ENCODE measurements at regions not wholly inside any gene's neighbourhood (a gene's known extent, or its start where the extent isn't known, plus 50 kb on each side); places are given as distances from the start of the nearest gene placed in this dataset.

GRCh38 chr12:58583940-58584339, 336.4 kb downstream of the LRIG3 start:
- no peak for DNase-seq (ENCODE audit: low spot score)

DNA sequence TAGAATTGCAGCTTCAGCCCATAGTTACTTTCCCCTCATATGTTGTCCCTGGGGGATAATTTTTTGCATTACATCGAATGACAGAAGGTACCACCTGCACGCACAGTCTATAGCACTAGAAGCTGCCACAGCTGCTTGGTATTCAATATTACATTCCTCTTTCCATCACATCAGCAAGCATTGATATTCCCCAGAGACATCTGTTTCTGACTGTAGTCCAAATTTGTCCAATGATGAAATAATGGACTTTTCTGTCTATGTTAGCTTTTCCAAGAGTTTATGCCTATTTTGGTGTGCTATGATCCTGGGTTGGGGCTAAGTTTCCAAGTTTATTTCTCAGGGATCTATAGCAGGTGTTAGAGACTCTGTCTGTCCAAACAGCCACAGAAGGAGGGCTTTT, 335.4 kb downstream of the LRIG3 start:
- DNase-seq (ENCODE audit: low spot score) = no peak

GRCh38 chr12:58586762-58587161, 333.5 kb downstream of the LRIG3 start:
- no peak for DNase-seq (ENCODE audit: low spot score)

- DNase-seq (ENCODE audit: low spot score) = no peak
Observed at GRCh38 chr12:58588770-58589169, 331.5 kb downstream of the LRIG3 start.

GRCh38 chr12:58592475-58593207, 327.7 kb downstream of the LRIG3 start:
- DNase-seq (ENCODE audit: low spot score) = no peak

DNA sequence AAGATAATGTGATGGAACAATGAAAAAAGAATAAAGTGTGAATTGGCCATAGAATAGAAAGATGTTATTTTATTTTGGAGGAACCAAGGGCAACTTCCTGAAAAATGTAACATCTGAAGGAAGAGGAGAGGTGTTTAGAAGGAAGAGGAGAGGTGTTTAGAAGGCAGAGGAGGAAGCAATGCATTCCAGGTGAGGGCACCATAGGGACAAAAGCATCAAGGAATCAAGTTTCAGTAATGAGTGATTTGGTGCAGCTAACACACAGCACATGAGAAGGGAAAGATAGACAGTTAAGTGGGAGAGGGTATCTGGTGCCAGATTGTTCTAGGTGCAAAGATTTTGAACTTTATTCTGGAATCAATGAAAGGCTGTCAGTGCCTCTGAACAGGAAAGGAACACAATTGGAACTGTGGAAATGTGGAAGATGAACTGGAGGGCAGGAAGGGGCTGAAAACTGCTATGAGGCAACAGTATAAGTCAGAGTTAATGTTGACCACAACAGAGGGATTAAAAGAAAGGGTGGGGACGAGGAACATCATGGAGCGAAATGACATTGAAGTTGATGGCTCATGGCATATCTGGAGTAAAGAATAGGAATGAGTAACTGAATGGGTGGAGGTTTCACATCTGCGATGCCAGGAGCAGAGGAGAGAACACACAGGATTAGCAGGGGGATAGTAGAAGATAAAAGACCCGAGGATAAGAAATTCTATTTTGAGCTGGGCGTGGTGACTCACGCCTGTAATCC, 326.6 kb downstream of the LRIG3 start:
- DNase-seq (ENCODE audit: low spot score) = no peak

DNA sequence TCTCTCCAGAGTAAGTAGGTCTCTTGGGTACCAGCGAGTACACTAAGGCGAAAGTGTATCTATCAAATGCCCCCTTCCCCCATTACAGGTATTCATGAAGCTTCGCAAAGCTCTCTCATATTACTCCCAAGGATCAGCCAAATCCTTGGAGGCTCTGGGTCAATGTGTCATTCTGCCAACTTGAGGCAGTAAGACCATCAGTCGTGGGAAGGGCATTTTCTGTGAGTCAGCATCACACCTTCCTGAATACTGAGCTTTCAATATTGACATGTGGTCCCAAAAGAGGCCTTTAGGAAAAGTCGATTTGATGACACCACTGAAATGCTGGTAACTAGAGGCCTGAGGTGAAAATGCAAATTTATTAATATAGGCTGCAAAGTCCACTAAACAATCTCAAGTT, 323.9 kb downstream of the LRIG3 start:
- DNase-seq (ENCODE audit: low spot score) = peak; percentile 41

DNA sequence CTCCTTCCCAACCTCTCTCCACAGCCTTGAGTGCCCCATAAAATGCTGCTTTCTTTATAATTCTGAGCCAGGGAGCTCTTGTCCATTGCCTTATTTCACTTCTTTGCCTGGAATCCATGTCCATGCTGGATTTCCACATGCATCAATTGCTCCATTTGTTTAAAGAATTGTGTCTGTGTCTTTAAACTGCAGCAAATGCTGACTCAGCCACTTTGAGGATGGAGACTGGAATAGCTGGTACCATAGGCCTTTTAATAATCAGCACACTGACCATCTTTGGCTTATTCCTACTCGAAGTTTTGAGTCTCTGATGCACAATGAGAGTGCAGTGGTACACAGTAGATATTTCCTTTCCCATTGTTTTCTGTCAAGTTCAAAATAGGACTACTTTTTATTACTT, 318.8 kb downstream of the LRIG3 start:
- DNase-seq (ENCODE audit: low spot score) = no peak

- DNase-seq (ENCODE audit: low spot score) = no peak
Observed at GRCh38 chr12:58602179-58602578, 318.1 kb downstream of the LRIG3 start.

- no peak for DNase-seq (ENCODE audit: low spot score)
Observed at GRCh38 chr12:58602736-58603135, 317.6 kb downstream of the LRIG3 start.

DNA sequence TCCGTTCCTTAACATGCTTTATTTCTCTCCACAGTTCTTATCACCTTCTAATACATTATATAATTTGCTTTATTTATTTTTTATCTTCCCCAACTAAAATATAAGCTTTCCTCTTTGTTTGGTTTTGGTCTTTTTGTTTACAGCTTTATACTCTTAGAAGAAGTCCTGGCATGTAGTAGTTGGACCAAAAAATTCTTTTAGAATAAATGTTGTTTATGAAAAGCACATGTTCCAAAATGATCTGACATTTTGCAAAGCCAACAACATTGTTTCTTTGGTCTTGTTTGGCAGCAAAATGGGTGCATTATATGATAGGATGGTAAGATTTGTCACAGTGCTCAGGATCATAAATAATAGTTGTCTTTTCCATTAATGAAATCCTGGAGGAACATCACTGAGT, 312.5 kb downstream of the LRIG3 start:
- no peak for DNase-seq (ENCODE audit: low spot score)

DNA sequence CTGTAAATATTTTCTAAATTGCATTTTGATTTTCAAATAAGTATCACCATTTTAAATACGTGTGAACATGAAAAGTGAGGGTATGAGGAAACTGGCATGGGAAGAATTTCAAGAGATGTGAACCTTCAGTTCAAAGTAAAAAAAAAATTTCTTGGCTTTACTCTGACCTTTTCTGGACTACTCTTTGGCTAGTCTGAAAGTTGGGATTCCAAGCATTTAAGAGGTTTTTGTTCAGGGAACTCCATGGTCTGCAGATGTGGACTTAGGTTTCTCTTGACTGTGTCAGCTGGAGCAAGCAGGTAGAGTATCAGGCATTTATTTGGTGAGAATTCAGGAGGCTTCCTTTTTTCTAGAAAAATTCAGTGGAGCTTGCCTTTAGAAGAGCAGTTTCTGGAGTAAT, 311.6 kb downstream of the LRIG3 start:
- no peak for DNase-seq (ENCODE audit: low spot score)

DNA sequence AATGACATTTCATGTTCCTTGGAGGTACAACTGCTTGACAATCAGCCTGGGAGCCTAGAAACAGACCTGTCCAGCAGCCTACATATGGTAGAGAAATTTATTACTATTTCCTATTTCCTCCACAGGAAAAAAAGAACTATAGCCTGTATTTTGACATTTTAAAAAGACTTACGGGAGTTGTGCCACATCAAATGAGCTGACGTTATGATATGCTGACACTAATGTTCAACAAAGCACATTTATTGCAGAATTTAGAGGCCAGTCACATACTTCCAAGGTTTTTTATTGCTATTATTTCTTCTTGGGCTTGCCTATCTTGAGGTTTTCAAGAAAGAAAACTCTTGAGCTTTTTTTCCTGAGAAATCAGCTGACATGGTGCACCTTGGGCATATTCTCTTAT, 305.3 kb downstream of the LRIG3 start:
- DNase-seq (ENCODE audit: low spot score) = no peak

- no peak for DNase-seq (ENCODE audit: low spot score)
Observed at GRCh38 chr12:58615576-58615975, 304.7 kb downstream of the LRIG3 start.

DNA sequence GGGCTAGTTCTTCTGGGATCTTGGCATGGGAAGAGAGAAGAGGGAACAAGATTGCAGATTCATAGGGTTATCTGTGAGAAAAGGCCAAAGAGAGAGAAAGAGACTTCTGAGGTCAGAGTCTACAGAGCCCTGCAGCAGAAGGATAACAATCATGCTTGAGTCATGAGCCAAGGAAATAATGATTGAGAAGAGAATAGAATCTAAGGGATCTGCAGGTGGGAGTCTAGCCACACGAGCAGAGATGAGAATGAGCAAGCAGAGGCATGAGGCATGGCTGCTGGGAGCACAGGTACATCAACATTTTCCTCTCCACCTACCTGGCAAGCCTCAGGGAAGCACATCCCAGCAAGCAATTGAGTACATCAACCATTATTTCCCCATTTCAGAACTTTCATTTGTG, 303.7 kb downstream of the LRIG3 start:
- DNase-seq (ENCODE audit: low spot score) = no peak

DNA sequence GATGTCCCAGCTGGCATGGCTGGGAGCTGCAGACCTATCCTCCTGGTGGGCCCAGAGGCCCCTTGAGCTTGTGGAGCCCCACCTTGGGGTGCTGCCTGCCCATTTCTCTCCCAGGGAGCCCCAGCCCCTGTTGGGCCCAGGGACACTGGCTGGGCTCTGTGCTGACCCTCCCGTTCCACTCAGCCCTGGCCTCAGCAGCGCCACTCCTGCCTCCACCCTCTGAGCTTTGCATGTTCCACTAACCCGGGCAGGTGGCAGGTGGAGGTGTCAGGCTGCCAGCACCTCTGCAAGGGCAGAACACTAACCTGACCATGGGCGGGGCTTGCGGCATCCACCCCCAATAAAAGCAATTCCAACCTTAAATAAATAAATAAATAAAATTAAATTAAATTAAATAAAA, 299.2 kb downstream of the LRIG3 start:
- DNase-seq (ENCODE audit: low spot score) = no peak

DNA sequence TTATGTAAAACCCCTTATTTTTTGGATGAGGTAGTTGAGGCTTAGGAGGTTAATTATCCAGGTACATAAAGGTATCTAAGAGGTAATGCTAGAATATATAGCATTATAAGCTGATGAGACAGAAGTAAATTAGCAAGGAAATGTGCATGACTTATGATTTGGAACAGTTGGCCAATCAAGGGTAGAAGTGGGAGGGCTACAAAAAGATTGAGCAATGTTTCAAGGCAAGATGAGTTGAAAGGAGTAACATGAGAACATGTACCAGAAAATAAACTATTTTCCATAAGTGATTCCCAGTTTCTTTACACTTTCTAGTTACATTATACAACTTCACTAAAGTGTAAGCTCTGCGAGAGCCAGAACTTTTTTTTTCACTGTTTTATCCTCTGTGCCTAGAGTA, 290.9 kb downstream of the LRIG3 start:
- DNase-seq (ENCODE audit: low spot score) = no peak

- DNase-seq (ENCODE audit: low spot score) = no peak
Observed at GRCh38 chr12:58633479-58633878, 286.8 kb downstream of the LRIG3 start.

GRCh38 chr12:58639318-58639934, 280.9 kb downstream of the LRIG3 start:
- no peak for DNase-seq (ENCODE audit: low spot score)

DNA sequence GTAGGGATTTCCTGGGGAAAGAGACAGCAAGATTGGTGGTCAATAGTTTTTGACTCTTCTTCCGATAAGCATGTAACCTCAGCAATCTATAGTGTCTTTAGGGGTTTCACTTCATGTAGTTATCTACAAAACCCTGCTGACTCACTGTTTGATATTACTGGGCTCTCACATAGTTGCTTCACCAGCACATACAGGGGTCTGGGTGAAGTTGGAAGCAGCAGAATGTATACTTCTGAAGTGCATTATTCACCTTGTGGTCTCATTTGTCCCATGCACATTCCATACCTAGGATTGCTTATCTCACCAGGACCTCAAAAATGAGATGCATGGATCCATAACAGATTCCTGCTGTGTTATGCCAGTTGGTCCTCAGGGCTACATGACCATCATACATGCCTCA, 280.0 kb downstream of the LRIG3 start:
- DNase-seq (ENCODE audit: low spot score) = no peak

GRCh38 chr12:58645946-58646345, 274.4 kb downstream of the LRIG3 start:
- DNase-seq (ENCODE audit: low spot score) = no peak

GRCh38 chr12:58647495-58647894, 272.8 kb downstream of the LRIG3 start:
- no peak for DNase-seq (ENCODE audit: low spot score)

GRCh38 chr12:58648176-58648575, 272.1 kb downstream of the LRIG3 start:
- DNase-seq (ENCODE audit: low spot score) = no peak

Data from RKO (cell line).